ENCODE measurements at regions not wholly inside any gene's neighbourhood (a gene's known extent, or its start where the extent isn't known, plus 50 kb on each side); places are given as distances from the start of the nearest gene placed in this dataset.

GRCh38 chr7:14040528-14040927, 51.1 kb upstream of the ETV1 start:
- TF ChIP-seq POLR2A (IDR thresholded peaks at IDR 0.05) (no peak), CTCF (IDR thresholded peaks at IDR 0.05) (no peak), EP300 (IDR thresholded peaks at IDR 0.05) (no peak), POLR2AphosphoS5 (IDR thresholded peaks at IDR 0.05) (no peak)
